Loucy (cell line): ENCODE measurements at regions not wholly inside any gene's neighbourhood (a gene's known extent, or its start where the extent isn't known, plus 50 kb on each side); places are given as distances from the start of the nearest gene placed in this dataset.
A peak's percentile ranks its signal among the peaks of the same experiment; 100 is the strongest.

Source experiments
- H2AFZ ChIP-seq: fragments of 200-600 bp; sonication (generic); 2 replicates; pipeline ENCODE4 v1.6.0; 2016; ENCODE audit warnings: antibody characterized with exemption, mild to moderate bottlenecking, low read length, moderate library complexity
- H3F3A ChIP-seq: fragments of 200-600 bp; 2 replicates; pipeline ENCODE4 v1.6.0; 2016; ENCODE audit warnings: antibody characterized with exemption, low read depth, mild to moderate bottlenecking
- H3K27me3 ChIP-seq: fragments of 200-600 bp; sonication (generic); 2 replicates; pipeline ENCODE4 v1.6.1; 2014; ENCODE audit warnings: low read length, mild to moderate bottlenecking; ENCODE audit not compliant: insufficient read depth, poor library complexity, severe bottlenecking
- H3K36me3 ChIP-seq: fragments of 200-600 bp; sonication (generic); 2 replicates; pipeline ENCODE4 v1.6.1; 2016; ENCODE audit warnings: low read length; ENCODE audit not compliant: insufficient read depth
- H3K4me1 ChIP-seq: fragments of 200-600 bp; sonication (generic); 2 replicates; pipeline ENCODE4 v1.5.1; 2014; ENCODE audit warnings: low read length, mild to moderate bottlenecking; ENCODE audit not compliant: insufficient read depth, poor library complexity, severe bottlenecking
- H3K4me2 ChIP-seq: fragments of 200-600 bp; sonication (generic); 2 replicates; pipeline ENCODE4 v1.6.0; 2014; ENCODE audit warnings: antibody characterized with exemption, low read length, low read depth, mild to moderate bottlenecking; ENCODE audit not compliant: poor library complexity, severe bottlenecking
- H3K4me3 ChIP-seq: fragments of 200-600 bp; sonication (generic); 2 replicates; pipeline ENCODE4 v1.5.1; 2014; ENCODE audit warnings: low read length, mild to moderate bottlenecking, mixed read lengths; ENCODE audit not compliant: poor library complexity, severe bottlenecking
- H3K79me2 ChIP-seq: fragments of 200-600 bp; sonication (generic); 2 replicates; pipeline ENCODE4 v1.6.1; 2014; ENCODE audit warnings: low read length; ENCODE audit not compliant: insufficient read depth
- H3K9ac ChIP-seq: fragments of 200-600 bp; sonication (generic); 2 replicates; pipeline ENCODE4 v1.6.0; 2014; ENCODE audit warnings: mild to moderate bottlenecking, low read depth, low read length, moderate library complexity; ENCODE audit not compliant: poor library complexity, severe bottlenecking
- H3K9me2 ChIP-seq: fragments of 200-600 bp; sonication (generic); replicated peaks from 2 replicates; pipeline ENCODE4 v1.6.1; 2016; ENCODE audit warnings: low read depth, low read length, mixed read lengths
- H3K9me3 ChIP-seq: fragments of 200-600 bp; sonication (generic); 2 replicates; pipeline ENCODE4 v1.6.1; 2014; ENCODE audit warnings: mild to moderate bottlenecking, antibody characterized with exemption, low read length, low read depth; ENCODE audit not compliant: insufficient read depth
- H4K20me1 ChIP-seq: fragments of 200-600 bp; sonication (generic); 2 replicates; pipeline ENCODE4 v1.6.0; 2014; ENCODE audit warnings: antibody characterized with exemption, low read length, mild to moderate bottlenecking; ENCODE audit not compliant: insufficient read depth, poor library complexity, severe bottlenecking
- CTCF ChIP-seq: fragments of 200-600 bp; sonication (generic); conservative IDR thresholded peaks from 2 replicates; pipeline ENCODE4 v1.5.1; 2014; ENCODE audit warnings: mild to moderate bottlenecking, antibody characterized with exemption, low read length
- EZH2phosphoT487 ChIP-seq: fragments of 200-600 bp; IDR thresholded peaks from 2 replicates; pipeline ENCODE4 v1.6.1; 2018; ENCODE audit warnings: antibody characterized with exemption, mild to moderate bottlenecking, moderate library complexity, borderline replicate concordance

- Histone ChIP-seq H3K4me2 (no peak overlapping the region), H3K4me1 (no peaks in the 10 kb centered on the region), H3K9ac (no peak overlapping the region), H3K4me3 (no peak overlapping the region), H3K79me2 (no peaks in the 10 kb centered on the region), H2AFZ (no peak overlapping the region), H3K27me3 (no peaks in the 10 kb centered on the region), H3K9me2 (no peaks in the 10 kb centered on the region), H3F3A (no peaks in the 10 kb centered on the region), H3K9me3 (no peaks in the 10 kb centered on the region), H3K36me3 (no peaks in the 10 kb centered on the region), H4K20me1 (no peaks in the 10 kb centered on the region)
- TF ChIP-seq EZH2phosphoT487 (no peak), CTCF (no peak)
Measured at GRCh38 chr6:141095308-141095707, 1037.4 kb upstream of the GJE1 start.

DNA sequence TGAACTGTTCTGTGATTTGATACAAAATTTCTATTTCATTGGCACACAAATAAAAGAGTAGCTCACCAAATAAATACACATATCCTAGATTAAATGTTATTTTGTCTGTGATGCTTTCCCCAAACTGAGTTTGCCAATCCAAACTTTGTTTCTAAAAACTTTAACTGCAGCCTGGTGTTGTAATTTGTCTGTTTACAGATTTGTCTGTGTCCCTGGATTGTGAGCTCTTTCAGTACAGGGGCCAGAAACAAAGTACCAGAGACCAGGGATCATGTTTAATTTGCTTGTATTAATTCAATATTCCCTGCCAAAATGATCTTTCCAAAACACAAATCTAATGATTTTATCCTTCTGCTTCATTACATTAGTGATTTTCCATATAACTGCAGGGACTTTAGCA lies 1044.6 kb upstream of the GJE1 start:
- H3K27me3 ChIP-seq, result no peaks in the 10 kb centered on the region
- H3K4me1 ChIP-seq, result no peaks in the 10 kb centered on the region
- H3F3A ChIP-seq, result no peaks in the 10 kb centered on the region
- H3K4me2 ChIP-seq, result no peak overlapping the region
- no peaks in the 10 kb centered on the region for H3K9me3 ChIP-seq
- no peak overlapping the region for H3K4me3 ChIP-seq
- no peak overlapping the region for H3K9ac ChIP-seq
- H2AFZ ChIP-seq, result no peak overlapping the region
- no peaks in the 10 kb centered on the region for H3K79me2 ChIP-seq
- no peaks in the 10 kb centered on the region for H4K20me1 ChIP-seq
- no peaks in the 10 kb centered on the region for H3K9me2 ChIP-seq
- TF ChIP-seq EZH2phosphoT487, result no peak
- TF ChIP-seq CTCF, result no peak
- no peaks in the 10 kb centered on the region for H3K36me3 ChIP-seq

- H3K4me1 ChIP-seq, result no peaks in the 10 kb centered on the region
- no peaks in the 10 kb centered on the region for H3K79me2 ChIP-seq
- TF ChIP-seq CTCF (peak; percentile 53), EZH2phosphoT487 (no peak)
- no peaks in the 10 kb centered on the region; the same call in 1 of the 2 replicates for H3K9me3 ChIP-seq
- no peaks in the 10 kb centered on the region for H3K27me3 ChIP-seq
- H3K9ac ChIP-seq, result no peak overlapping the region
- H3K36me3 ChIP-seq, result no peaks in the 10 kb centered on the region
- H3K9me2 ChIP-seq, result no peaks in the 10 kb centered on the region
- H3K4me2 ChIP-seq, result no peak overlapping the region
- no peak overlapping the region for H2AFZ ChIP-seq
- H3F3A ChIP-seq, result no peaks in the 10 kb centered on the region
- H3K4me3 ChIP-seq, result no peak overlapping the region
- H4K20me1 ChIP-seq, result no peaks in the 10 kb centered on the region
Measured at GRCh38 chr6:141077355-141078333, 1055.1 kb upstream of the GJE1 start.
